ENCODE measurements at regions not wholly inside any gene's neighbourhood (a gene's known extent, or its start where the extent isn't known, plus 50 kb on each side); places are given as distances from the start of the nearest gene placed in this dataset.
A peak's percentile ranks its signal among the peaks of the same experiment; 100 is the strongest.

DNA sequence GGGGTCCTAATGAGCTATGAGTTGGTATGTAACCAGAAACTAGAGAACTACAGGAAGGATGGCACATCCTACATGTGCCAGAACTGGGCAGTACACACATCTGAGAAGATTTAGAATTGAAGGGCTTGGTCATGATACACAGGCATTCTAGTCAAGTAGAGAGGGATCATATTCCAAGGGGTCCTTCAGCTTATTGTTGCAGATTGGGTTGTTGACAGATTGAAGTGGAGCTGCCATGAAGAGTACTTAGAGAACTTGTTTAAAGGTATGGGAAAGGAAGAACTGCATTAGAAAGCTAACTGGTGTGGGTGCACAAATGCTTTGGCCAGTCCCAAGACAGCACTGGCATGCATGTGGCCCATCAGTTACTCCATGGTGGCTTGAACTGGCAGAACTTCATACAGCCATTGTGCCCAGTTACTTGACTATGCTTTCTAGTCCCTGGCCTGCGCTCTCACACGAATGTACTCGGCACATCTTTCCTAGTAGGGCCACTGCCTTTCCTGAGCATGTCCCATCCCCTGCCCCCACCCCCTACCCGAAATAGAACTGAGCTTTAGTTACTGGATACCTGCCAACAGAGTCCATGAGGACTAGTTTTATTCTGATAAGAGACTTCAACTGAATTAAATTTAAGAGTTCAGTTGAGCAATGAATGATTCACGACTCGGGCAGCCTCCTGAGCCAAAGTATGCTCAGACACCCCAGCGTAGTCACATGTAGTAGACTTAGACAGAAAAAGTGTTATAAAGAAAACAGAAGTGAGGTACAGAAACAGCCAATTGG, 64.0 kb downstream of the CCNG2 start:
- DNase-seq (ENCODE audit: low spot score) (no peak), ATAC-seq (ENCODE audit: low FRiP score) (peak; percentile 73)
- TF ChIP-seq, protein P1, sequence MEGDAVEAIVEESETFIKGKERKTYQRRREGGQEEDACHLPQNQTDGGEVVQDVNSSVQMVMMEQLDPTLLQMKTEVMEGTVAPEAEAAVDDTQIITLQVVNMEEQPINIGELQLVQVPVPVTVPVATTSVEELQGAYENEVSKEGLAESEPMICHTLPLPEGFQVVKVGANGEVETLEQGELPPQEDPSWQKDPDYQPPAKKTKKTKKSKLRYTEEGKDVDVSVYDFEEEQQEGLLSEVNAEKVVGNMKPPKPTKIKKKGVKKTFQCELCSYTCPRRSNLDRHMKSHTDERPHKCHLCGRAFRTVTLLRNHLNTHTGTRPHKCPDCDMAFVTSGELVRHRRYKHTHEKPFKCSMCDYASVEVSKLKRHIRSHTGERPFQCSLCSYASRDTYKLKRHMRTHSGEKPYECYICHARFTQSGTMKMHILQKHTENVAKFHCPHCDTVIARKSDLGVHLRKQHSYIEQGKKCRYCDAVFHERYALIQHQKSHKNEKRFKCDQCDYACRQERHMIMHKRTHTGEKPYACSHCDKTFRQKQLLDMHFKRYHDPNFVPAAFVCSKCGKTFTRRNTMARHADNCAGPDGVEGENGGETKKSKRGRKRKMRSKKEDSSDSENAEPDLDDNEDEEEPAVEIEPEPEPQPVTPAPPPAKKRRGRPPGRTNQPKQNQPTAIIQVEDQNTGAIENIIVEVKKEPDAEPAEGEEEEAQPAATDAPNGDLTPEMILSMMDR (IDR thresholded peaks at IDR 0.05) = no peak

DNA sequence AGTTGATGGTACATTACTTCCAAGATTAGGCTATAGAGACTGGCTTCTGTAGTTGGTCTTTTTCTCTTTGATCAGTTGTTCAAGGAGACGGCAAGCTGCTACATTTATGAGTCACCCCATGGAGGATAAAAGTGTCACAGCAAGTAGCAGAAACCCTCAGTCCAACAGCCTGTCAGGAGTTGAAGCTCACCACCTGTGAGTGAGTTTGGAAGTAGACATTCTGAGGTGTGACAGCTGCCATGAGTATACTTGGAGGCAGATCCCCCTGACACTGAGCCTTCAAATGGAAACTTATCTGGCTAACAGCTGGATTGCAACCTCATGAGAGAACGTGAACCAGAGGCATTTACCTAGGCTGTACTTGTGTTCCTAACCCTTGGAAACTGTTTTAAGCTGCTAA, 68.0 kb downstream of the CCNG2 start:
- DNase-seq (ENCODE audit: low spot score) (no peak), ATAC-seq (ENCODE audit: low FRiP score) (no peak)
- TF ChIP-seq, protein P1 (IDR thresholded peaks at IDR 0.05) = no peak

DNA sequence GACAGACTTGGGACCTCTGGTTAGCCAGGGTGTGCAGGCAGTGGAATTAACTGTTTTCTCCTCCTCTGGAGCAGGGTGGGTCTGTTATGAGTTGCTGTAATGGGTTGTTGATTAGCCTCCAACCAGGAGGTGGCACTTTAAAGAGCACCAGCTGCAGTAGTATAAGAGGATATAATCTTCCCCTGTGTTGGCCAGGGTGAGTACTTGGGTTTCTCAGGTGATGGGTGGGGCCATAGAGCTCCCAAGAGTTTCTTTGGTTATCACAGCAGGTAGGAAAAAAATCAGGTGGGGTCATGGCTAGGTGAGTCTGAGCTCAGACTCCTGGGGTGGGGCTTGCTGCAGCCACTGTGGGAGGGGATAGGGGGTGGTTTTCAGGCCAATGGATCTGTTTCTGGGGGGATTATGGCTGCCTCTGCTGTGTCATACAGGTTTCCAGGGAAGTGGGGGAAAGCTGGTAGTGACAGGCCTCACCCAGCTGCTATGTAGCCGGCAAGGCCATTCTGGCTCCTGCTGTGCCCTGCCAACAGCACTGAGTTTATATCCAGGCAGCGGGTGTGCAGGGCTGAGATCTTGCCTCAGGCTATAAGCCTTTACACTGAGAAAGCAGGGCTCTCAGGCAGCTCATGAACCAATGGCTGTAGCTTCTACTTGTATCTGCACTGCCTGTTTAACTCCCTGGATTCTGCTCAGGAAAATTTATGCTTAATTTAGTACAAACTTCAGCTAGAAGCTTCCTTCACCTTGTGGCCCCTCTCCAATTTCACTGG, 70.1 kb downstream of the CCNG2 start:
- TF ChIP-seq, protein P1 (IDR thresholded peaks at IDR 0.05) = no peak
- ATAC-seq (ENCODE audit: low FRiP score) = no peak
- no peak for DNase-seq (ENCODE audit: low spot score)

DNA sequence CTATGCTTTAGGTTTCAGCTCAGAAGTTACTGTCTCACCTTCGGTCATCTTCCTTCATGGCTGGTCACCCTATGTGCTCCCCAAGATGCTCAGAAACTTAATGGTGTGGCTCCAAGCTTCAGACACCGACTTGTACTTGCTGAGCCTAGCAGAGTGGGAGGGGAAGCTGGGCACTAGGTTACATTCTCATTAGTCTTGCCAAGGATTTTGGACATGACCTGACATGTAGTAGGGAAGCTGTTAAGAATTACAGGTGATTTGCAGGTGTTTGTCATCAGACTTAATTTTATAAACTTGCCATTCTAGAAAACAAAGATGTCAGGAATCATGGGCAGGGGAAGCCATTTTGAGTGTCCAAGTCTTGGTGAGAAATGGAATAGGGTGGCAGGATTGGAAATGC, 72.4 kb downstream of the CCNG2 start:
- DNase-seq (ENCODE audit: low spot score) (no peak), ATAC-seq (ENCODE audit: low FRiP score) (no peak)
- TF ChIP-seq, protein P1 (IDR thresholded peaks at IDR 0.05) = no peak

DNA sequence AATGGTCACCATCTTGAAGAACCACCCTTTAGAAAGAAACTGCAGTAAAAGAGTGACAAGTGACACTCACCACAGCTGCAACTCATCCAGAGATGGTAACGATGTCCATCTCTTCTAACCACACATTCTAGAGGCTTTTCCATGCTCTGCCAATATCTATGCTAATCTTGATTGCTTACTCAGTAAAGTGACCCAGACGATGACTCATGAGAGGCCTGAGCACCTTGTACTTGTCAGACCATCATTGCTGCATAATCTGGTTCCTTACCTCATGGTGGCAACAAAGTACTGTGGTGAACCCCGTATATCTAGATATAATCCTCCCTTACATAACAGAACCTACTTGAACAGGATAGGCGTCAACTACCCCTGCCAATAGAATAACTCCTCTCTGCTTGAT, 75.6 kb downstream of the CCNG2 start:
- DNase-seq (ENCODE audit: low spot score) (no peak), ATAC-seq (ENCODE audit: low FRiP score) (no peak)
- TF ChIP-seq, protein P1 (IDR thresholded peaks at IDR 0.05) = no peak

DNA sequence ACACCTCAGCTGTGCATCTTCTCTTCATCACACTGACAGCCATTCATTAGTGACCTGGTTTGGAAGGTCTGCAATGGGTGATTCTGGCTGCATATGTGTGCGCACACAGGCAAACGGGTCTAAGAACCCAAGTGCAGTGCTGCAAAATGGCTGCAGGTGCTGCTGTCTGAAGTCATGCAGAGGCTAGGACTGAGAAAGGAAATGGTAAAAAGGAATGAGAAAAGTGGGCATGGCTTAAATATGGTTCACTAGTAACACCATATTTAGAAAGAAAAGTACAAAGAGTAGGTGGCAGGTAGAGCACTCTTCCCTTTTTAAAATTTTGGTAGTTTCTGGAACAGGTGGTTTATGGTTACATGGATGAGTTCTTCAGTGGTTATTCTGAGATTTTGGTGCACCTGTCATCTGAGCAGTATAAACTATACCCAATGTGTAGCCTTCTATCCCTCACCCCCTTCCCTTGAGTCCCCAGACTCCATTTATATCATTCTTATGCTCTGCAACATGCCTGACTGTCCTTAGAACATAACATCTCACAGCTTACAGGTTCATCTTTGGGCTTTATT, 78.4 kb downstream of the CCNG2 start:
- DNase-seq (ENCODE audit: low spot score) (no peak), ATAC-seq (ENCODE audit: low FRiP score) (no peak)
- TF ChIP-seq, protein P1 (IDR thresholded peaks at IDR 0.05) = no peak
